ENCODE measurements at regions not wholly inside any gene's neighbourhood (a gene's known extent, or its start where the extent isn't known, plus 50 kb on each side); places are given as distances from the start of the nearest gene placed in this dataset.
A peak's percentile ranks its signal among the peaks of the same experiment; 100 is the strongest.

DNA sequence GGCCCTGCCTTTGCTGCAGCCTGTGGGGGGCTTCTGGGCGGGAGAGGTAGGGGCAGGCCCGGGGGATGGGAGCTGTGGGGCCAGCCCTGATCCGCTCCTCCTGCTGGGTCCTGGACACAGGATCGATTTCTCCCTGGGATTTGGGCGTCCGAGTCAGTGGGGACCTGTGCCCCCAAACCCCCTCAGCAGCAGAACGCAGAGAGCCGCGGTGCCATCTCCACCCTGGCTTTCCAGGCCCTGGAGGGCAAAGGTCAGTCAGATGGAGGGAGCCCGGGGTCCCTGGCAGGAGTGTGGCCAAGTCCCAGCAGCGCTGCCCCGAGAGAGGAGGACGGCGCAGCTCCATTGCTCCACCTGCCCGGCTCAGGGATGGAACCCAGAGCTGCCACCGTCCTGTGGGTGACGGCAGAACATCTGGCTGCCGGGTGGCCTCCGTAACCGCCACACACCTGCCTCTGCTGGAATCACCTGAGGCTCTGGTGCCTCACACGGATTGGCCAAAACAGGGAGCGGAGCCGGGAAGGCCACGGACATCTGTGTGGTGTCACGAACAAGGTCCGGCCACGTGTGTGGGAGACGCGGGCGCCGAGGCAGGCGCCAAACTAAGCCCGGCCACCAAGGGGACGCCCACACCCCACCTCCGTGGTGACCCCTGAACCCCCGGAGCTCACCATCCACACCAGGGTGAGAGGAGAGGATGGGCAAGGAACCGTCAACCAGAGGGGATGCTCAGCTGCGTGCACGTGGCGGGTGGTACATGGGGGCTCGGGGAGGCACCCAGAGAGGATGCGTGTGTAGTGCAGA, 80.3 kb upstream of the FBRSL1 start:
- peak in 1 of 10 donors; percentile 62 for DNase-seq
- intact Hi-C loops (cut with DNase I): loop anchor here (10.0 kb wide), 1 partner anchor 255 kb away; no protein-coding TSS in a partner anchor

DNA sequence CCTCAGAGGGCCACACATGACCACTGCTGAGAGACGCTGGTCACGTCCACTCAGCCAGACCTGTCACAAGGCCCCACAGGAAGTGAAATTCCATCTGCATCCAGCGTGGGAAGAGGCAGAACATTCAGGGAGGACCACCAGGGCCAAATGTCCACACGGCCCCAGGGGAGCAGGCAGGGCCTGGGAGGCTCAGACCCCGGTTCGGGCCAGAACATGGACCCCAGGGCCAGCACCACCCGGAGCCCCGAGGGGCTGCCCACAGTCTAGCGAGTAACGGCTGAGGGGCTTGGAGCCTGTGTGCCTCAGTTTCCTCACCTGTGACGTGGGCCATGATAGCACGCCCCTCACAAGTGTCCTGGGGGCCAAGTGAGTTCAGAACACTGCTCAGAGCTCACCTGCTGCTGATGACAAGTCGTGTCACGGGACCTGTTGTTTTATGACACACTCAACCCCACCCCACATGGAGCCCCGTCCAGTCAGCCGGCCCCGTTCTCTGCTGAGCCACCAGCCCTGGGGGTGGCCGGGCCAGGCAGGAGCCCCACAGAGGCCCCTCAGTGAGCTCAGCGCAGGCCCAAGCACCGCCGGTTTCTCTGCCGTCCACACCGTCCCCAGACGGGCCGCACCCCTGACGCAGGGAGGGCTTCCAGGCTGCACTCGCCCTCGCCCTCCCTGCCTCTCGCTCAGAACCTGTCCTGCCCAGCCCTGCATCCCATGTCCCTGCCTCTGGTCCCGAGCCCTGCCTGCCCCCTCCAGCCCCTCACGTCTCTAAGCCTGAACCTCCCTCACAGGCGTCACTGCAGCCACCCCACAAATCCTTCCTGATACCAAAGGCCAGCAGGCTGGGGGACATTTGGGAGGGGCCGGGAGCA, 79.5 kb upstream of the GALNT9 start:
- intact Hi-C loops (cut with DNase I): no loop called here
- DNase-seq: peak in 2 of 10 donors; percentile 61 to 82

DNA sequence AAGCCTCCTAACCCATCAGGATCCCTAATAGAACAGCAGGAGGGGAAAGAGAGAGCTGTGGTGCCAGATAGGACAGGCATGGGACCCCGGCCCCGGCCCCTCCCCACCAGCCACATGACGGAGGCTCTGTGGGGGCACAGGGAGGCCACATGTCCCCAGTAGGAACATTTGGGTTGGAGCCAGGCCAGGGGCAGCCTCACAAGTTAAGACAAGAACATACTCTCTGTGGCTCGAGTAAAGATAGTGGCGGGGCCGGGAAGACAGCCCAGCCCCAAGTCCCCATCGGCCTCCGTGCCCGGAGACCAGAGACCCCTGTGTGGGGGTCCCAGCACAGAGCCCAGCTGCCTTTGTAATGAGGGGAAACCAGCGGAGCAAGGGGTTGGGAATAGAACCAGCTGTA, 78.6 kb upstream of the GALNT9 start:
- peak in 3 of 10 donors; percentile 3 to 66 (median 58) for DNase-seq
- intact Hi-C loops (cut with DNase I): no loop called here

DNA sequence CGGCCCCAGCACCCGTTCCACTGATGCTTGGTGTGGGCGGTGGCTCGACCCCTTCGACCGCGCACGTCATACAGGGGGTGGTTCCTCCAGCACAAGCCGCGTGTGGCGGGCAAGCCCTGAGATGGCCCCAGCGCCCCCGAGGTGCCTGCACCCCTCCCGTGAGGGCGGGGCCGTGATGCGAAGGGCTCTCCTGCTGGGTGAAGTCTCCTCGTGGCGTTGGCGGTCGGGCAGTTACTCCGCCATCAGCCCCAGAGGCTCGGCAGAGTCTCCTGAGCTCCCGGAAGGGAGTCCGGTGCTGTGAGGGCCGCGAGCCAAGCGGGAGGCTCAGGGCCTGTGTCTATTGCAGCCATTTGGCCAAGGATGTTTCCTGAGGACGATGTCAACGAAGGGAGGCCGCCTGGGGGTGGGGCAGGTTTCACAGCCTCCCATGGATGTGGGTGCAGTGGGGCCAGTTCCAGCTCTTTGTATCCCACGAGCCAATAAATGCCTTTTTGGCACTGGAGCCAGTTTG, 78.1 kb upstream of the GALNT9 start:
- intact Hi-C loops (cut with DNase I): no loop called here
- DNase-seq: peak in 4 of 10 donors; percentile 23 to 74 (median 66)

DNA sequence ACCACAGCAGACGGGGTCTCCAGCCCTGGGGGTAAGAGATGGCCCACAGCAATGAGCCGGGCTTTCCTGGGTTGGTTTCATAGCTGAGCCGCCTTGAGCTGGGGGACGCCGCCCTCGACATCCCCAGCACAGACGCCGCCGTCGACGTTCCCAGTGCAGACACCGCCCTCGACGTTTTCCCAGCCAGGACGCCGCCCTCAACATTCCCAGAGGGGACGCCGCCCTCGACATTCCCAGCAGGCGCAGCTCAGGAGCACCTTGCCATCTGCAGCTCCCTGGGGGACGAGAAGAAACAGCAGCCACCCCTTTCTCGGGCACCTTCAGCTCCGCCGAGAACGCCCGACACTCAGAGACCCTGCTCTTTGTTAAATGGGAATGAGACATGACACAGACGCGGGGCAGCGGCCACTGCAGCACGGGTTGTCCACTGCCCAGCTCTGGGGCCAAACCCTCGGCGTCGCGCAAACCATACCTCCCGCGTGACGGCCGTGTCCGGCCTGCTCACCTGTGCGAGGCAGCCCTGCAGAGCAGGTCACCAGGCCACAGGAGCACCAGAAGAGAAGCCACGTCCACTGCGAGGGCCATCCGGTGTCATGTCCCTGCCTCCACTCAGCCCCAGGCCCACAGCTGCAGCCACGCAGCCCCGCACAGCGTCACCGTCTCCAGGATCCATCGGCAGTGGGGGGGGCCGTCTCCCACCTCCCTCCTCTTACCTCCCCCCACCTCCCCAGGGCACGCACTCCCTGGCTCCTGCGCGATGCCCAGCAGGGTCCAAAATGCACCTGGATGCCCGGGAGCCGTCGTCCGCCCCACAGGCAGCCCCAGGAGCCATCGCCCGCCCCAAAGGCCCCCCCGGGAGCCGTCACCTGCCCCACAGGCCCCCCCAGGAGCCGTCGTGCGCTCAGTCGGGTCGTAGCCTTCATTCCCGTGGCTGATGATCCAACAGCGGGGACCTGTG, 77.4 kb upstream of the GALNT9 start:
- intact Hi-C loops (cut with DNase I): no loop called here
- peak in 4 of 10 donors; percentile 22 to 81 (median 68) for DNase-seq

DNA sequence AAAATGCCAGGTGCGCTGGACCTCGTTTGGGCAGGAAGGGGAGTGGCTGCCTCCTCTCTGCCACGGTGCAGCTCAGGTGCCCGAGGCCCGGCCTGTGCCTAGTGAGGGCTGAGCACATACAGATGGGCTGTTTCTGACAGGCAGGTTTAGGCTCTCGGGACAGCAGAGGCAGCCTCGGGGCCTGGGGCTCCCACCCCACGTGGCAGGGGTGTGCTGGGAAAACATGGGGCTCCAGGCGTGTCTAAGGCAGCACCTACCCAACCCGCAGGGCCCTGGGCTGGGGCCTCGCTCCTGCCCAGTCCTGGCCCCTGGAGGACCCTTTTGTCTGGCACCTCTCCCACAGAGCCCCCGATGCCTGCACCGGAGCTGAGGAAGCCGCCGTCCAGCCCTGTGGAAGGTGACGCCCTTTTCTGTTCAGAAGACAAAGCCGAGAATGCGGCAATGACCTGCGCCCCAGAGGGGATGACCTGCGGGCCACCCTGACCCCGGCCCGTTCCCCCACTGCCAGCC, 76.4 kb upstream of the GALNT9 start:
- DNase-seq: peak in 4 of 10 donors; percentile 18 to 83 (median 72)
- intact Hi-C loops (cut with DNase I): no loop called here

DNA sequence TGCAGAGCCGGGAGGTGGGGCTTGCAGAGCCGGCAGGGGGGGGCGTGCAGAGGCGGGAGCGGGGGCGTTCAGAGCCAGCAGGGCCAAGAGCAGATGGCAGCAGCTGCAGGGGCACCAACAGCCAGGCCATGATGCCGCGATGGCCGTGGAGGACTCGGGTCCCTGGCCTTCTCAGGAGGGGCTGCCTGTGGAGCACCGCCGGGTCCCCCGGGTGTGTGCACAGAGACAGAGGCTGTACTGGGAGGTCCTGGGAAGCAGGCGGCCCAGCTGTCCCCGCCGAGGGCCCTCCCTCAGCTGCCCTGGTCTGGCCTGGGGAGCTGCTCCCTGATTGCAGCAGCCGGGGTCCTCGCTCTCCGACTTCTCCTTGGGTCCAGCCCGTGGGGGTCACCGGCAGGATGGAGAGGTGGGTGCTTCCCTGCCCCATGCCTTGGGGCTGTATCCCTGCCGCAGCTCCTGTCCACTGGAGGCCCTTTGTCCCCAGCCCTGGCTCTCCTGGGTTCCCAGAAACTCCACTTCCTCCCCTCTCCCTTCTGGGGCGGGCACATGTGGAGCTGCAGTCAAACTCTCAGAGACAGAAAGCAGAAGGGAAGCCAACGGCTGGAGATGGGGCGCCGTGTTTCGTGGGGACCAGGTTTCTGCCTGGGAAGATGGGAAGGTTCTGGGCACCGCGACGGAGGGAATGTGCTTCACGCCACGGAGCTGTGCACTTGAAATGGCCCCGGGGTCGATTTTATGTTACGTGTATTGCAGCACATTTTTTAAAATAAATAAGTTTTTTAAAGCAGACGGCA, 75.8 kb upstream of the GALNT9 start:
- intact Hi-C loops (cut with DNase I): no loop called here
- peak in 4 of 10 donors; percentile 25 to 83 (median 62) for DNase-seq

DNA sequence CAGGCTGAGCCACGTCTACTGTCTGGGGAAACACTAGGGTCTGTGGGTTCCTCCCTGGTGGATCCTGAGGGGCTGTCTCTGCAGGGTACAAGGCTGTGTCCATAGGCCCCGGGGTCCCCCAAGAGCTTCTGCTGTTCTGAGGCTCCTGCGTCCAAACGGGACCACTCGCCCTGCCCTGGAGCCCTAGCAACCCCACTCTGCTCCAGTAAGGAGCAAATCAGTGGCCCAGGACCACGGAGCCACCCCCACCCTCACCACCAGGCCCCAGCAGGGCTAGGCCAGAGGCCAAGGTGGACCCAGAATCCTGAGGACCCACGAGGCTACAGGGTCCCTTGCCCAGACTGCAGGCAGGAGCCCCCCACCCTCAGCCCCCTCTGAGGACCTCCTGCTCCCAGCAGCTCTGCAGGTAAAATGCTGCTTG, 75.1 kb upstream of the GALNT9 start:
- DNase-seq: peak in 2 of 10 donors; percentile 8 to 70
- intact Hi-C loops (cut with DNase I): no loop called here

DNA sequence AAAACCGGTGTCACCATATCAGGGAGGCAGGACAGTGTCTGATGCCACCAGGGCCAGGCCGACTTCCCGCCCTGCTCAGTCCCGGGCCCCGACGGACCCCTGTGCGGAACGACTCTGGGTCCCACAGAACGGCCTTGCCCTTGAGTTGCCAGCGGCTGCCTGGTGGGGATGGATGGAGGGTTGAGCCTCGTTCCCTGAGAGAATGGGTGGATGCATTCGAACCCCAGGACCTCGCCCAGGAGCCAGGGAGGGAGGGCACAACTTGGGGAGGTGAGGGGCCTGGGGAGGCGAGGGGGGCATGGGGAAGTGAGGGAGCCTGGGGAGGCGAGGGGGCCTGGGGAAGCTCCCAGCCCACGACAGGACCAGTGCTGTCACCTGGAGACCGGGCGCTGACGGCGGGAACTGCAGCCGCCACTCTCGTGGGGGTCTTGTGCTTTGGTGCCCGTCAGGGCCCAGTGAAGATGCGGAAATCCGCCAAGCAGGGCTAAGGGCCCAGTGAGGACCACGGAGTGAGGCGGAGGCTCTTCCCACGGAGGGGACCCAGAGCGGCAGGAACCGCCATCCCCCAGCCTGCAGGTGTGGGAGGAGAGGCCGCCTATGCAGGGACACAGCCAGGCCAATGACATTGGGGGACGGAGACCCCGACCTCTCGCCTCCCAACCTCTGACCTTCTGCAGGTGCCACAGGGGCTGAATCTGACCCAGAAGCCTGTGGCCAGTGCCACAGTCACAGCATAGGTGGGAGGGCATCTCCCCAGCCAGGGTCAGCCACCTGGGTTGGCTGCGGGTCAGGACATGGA, 74.4 kb upstream of the GALNT9 start:
- intact Hi-C loops (cut with DNase I): no loop called here
- peak in 4 of 10 donors; percentile 27 to 67 (median 62) for DNase-seq

DNA sequence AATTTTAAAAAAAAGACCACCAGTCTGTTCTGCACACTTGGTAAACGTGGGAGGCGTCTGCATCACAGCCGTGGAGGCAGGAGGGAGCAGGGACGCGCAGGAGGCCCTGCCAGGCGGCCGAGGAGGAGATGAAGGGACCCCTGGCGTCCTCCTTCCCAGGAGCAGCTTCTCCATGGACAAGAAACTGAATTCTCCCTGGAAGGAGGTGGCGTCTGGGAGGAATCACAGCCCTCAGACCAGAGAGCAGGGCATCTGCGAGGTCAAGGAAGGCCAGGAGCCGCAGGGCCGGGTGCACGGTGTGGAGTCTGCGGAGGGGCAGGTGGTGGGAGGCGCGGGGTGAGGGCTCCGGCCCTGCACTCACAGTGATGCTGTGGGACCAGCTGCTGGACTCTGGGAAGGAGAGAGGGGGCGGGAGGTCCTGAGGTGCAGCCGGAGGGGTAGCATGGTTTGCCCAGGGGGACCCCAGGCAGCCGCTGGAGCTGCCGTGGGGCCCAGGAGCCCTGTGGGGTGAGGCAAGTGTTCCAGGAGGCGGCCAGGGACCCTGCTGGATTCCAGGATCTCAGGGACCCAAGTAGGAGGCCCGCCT, 73.5 kb upstream of the GALNT9 start:
- DNase-seq: peak in 4 of 10 donors; percentile 13 to 65 (median 64)
- intact Hi-C loops (cut with DNase I): no loop called here

DNA sequence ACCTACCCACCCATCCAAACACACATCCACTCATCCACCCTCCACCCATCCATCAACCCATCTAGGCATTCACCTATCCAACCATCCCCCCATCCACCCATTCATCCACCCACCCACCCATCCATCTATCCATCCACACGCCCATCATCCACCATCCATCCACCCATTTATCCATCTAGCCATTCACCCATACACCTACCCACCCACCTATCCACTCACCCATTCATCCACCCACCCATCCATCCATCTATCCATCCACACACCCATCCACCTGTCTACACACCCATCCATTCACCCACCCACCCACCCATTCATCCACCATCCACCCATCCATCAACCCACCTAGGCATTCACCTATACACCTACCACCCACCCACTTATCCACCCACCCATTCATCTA, 72.6 kb upstream of the GALNT9 start:
- DNase-seq: peak in 1 of 10 donors; percentile 12
- intact Hi-C loops (cut with DNase I): no loop called here

DNA sequence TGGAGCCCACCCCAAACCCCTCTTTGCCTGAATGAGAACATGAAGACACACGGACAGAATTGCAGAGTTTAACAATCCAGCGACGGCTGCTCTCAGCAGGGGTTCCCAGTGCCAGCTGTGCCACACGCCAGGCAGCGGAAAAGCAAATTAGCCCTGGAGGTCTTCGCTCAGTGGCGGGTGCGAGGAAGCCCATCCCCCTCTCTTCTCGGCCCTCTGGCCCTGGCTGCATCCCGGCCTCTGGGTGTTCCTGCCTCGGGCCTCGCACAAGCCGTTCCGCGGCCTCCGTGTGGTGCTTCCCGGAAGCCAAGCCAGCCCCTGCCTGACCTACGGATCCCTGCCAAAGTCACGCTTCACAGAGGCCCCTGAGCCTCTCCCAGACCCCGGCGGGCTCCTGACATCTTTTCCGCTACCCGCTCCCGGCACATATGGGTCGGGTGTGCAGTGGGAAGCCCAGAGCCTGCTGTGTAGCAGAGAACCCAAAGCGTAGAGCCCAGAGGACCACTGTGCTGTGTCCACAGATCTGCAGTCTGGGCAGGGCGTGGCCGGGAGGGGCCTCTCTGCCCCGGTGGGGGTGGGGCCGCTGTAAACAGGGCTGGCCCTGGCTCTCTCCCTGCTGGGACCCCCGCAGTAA, 70.7 kb upstream of the GALNT9 start:
- intact Hi-C loops (cut with DNase I): no loop called here
- DNase-seq: peak in 4 of 10 donors; percentile 6 to 70 (median 38)

DNA sequence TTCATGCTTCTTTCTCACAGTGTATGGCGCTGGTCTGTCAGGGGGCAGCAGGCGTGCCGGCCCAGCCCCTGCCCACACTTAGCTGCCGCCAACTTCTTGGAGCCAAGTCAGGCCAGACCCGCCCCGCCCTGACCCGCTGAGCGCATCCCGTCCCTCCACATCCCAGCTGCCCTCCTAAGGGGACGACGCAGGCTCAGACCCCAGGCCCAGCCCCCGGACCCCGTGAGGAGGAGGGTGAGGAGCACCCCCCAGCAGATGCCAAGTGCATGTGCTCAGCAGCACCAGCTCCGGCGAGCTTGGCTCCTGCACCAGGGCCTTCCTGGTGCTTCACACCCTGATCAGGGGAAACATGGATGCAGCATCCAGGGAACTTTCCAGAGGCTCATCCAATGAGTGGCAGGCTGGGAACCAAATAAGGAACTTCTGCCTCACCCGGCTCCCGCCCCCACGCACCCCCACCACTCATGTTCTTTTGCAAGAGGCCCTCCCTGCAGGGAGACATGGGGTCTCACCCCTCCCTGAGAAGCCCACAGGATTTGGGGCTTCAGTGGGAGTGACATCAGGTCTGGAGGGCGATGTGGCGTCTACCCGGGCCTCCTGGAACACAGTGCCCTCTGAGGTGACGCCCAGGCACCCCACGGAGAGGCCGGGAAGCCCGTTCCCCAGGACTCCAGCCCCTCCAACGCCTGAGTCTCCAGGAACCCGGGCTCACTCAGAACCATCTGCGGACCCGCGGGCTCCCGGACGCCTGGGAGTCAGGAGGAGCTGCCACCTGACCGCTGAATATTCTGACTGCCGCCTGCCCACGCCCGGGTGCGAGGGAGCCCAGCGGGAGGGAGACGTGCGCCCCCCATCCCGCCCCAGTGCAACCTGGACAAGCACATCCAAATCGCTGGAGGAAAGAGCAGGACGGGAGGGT, 70.0 kb upstream of the GALNT9 start:
- peak in 5 of 10 donors; percentile 8 to 76 (median 39) for DNase-seq

DNA sequence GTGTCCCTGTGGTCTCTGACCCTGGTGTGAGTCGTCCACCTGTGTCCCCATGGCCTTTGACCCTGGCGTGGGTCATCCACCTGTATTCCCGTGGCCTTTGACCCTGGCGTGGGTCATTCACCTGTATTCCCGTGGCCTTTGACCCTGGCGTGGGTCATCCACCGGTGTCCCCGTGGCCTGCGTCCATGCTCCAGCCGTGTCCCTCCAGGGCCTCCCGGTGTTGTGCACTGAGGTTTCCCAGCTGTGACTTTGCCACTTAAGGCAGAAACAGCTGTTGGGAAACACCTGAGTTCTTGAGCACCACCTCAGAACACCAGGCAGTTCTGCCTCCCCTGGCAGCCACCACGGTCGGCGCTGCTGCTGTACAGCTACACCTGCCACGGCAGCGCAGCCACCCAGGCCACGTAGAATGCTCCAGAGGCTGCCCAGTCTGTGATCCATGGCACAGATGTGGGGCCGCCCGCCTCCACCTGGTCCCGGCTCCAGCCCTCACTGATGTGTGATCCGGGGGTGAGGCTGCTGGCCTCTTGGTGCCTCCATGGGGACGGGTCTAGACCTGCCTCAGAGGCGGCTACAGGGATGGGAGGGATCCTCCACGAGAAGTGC, 69.1 kb upstream of the GALNT9 start:
- intact Hi-C loops (cut with DNase I): no loop called here
- peak in 5 of 10 donors; percentile 7 to 78 (median 24) for DNase-seq

More for the DNA sequence above, 70.0 kb upstream of the GALNT9 start:
- intact Hi-C loops (cut with DNase I): no loop called here

DNA sequence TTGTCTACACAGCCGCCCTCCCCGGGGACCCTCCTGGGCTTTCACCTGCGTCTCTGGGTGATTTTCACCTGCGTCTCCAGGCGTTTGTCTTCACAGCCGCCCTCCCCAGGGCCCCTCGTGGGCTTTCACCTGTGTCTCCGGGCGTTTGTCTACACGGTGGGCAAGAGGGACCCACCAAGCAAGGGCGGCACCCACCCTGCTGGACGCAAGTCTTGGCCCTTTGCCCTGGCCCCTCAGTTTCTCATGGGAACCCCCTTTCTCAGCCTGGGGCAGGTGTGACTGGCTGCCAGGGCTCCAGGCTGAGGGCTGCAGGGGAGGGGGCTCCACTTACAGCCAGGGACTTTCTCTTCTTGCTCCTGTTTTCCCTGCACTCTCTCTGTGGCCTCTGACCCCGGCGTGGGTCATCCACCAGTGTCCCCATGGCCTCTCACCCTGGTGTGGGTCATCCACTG, 68.6 kb upstream of the GALNT9 start:
- DNase-seq: peak in 5 of 10 donors; percentile 5 to 67 (median 26)
- intact Hi-C loops (cut with DNase I): no loop called here

All from posterior cingulate gyrus (tissue), 11 donors.